GM21576 (cell line): ENCODE measurements at regions not wholly inside any gene's neighbourhood (a gene's known extent, or its start where the extent isn't known, plus 50 kb on each side); places are given as distances from the start of the nearest gene placed in this dataset.

ENCODE experiments used
- ATAC-seq: cut with Tn5 transposase; IDR thresholded peaks from one replicate; pipeline ENCODE4 v1.9.1; 2021; ENCODE audit warnings: mild to moderate bottlenecking, moderate library complexity; ENCODE audit not compliant: unreplicated experiment

DNA sequence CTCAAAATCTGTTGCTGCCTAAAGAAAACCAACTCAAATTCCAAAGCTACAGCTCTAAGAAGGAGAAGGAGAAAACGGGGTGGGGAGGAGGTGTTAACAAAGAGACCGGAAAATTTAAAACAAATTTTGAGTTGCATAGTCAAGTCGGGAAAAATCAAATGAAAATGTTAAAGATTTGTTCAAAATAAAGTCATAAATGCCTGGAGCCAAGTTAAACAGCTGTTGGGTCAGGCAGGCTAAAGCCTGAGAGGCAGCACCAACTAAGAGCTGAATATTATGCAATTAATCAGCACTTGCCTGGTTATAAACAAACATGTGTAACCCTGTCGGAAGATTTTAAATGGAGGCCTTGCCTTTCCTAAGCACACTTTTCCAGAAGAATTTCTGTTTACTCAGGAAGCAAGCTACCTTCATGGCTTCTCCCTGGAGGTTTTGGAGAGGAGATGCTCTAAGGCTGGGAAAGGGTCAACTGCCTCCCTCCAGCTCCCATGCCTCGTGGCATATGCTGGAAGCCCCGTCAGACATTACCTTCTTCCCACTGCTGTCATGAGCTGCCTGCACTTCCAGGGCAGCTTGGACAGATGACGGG lies 270.5 kb downstream of the DMRT2 start:
- no peak for ATAC-seq

DNA sequence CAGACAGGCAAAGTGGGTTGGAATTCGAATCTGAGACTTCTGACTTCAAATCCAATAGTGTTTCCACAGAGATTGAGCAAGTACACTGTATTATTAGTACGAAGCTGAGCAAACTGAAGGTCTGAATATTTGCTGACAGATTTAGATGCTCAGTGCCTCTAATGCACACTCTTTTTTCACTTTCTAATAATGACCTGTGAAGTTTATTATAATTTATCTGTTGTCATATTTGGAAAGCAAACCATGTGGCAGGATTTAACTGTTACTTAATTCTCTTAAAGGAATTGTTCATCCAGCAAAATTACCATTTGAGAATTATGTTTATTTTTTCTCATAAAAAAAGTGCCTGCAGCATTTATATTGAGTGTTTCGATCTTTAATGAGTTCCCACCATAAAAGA lies 277.3 kb downstream of the DMRT2 start:
- ATAC-seq = no peak

DNA sequence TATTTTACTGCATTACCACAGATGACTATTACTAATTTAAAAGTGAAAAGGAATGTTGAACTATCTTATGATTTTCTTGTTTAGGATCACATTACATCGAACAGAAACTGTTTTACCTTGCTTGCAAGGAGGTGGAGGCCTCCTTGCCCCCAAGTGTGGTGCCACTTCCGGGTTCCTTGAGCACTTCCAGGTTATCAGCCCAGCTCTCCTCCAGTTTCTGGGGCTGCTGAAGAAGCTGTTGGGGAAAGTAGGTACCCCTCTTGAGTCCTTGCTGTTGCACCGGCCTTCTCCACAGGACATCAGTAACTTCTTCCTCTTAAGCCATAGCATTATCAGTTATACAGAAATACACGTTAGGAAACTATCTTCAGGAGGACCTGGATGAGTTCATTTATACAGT lies 278.2 kb downstream of the DMRT2 start:
- ATAC-seq = no peak

DNA sequence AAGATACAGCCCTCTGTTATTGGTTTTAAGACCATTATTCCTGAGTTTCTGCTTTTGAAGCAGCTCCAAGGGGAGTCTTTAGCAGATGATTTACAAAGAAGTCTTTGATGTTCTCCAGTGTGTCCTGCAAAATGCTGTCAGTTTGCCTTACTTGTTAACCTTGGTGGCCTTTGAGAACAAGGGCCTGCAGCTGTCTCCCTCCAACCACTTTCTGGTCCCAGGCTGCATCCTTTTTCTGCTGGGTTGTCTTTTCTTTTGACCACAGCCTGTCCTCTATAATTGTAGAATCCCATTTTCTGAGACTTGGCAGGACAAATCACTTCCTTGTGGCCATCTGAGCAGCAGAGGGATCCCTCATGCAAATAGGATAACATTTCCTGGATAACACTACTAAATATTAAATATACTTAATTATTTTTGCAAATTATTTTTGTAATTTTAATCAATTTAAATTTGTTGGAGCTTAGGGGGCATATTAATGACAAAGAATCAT lies 281.4 kb downstream of the DMRT2 start:
- no peak for ATAC-seq

DNA sequence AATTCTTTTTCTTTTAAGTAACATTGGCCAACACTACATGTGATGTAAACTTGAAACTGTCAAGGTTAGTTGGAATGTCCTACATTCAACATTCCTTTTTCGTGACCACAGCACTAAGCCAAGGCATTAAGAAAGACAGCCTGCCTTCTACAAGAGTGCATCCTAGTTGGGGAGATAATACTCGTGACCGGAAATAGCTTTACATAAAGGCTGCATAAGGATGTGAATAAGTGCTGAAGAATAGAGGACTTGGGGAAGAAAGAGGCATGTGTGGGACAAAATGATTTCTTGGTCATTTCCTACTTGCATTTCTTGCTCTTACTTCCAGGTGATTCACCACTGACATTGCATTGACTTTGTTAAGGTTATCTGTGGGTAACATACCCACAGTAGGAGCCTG lies 282.0 kb downstream of the DMRT2 start:
- ATAC-seq = no peak

GRCh38 chr9:1335174-1335573 lies 285.0 kb downstream of the DMRT2 start:
- ATAC-seq = no peak

DNA sequence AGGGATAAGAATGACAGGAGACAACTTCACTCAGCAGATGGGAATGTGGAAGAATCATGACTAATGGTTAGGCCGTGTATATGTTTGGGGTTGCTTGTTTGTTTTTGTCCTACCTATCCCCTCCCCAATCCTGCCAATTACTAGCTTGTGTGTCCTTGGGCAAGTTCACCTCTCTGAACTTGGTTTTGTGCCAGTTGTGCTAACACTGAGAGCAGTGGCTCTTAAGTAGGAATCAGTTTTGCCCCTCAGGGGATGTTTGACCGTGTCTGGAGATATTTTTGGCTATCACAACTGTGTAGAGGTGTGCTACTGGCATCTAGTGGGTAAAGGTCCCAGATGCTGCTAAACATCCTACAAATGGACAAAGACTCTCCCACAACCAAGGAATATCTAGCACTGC lies 287.0 kb downstream of the DMRT2 start:
- ATAC-seq = no peak

- ATAC-seq = no peak
Observed at GRCh38 chr9:1340390-1340789, 290.2 kb downstream of the DMRT2 start.

DNA sequence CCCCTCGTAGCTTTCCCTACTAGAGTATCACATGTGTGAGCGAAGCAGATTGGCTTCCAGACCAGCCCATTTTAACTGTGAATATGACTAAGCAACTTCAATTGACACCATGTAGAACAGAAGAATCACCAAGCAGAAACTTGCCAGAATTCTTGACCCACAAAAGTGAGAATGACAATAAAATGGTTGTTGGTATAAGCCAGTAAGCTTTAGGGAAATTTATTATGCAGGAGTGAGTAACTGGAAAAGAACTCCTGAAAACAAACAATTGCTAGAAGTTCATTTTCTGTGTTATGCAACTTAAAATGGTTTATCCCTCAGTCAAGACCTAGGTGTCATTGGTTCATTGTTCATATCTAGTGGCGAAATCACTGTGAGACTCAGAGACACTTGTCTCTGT lies 303.1 kb downstream of the DMRT2 start:
- ATAC-seq = no peak

DNA sequence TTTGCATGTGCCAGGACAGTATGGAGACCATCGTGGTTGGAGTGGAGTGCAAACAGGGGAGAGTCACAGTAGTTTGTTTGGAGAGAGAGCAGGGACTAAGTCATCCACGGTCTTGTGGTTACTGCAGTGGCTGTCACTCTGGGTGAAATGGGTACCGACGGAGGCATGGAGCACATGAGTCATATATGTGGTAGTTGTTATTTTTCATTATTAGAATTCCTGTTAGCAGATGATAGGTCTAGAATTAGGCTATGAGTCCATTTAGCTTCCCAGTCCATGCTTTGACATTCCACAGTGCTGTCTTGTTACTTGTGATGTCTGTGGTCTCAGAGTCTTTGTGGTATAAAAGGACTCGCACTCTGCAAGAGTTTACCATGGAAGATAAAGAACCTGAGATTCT lies 303.9 kb downstream of the DMRT2 start:
- ATAC-seq = no peak

GRCh38 chr9:1354606-1355005 lies 304.4 kb downstream of the DMRT2 start:
- no peak for ATAC-seq

DNA sequence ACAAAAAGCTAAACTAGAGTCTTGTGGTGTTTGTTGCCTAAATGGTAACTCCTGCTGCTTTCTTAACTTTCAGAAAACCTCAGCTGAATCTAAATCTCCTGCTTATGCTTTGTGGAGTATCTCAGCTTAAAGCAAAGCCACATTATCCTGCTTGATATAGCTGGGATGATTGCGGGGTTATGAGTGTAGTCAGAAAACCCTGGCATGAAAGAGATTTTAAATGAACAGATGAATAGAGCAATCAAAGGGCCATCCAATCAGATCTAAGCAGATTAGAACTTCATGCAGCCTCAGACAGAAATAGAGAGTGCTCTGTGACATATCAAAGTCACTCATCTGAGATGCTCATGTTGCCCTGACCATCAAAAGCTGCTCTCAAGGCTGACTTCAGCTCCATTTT lies 305.5 kb downstream of the DMRT2 start:
- ATAC-seq = no peak

GRCh38 chr9:1362845-1363244 lies 312.7 kb downstream of the DMRT2 start:
- no peak for ATAC-seq

DNA sequence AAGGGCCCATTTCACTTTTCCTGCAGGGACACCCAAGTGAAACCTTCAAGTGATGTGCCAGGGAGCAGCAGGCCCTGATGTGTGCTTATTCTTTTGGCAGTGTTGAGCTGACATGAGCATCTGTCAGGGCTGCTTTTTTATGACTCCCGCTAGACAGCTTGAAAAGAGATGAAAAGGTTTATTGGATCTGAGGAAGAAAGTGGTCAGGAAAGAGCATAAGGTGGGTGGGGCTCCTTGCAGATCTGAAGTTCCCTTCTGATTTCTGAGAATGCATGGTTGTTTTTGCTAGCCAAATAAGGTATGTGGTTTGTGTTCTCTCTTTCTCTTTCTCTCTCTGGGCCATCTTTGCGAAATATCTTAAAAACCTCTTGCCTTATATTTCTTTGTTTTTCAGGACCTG lies 316.1 kb downstream of the DMRT2 start:
- no peak for ATAC-seq

DNA sequence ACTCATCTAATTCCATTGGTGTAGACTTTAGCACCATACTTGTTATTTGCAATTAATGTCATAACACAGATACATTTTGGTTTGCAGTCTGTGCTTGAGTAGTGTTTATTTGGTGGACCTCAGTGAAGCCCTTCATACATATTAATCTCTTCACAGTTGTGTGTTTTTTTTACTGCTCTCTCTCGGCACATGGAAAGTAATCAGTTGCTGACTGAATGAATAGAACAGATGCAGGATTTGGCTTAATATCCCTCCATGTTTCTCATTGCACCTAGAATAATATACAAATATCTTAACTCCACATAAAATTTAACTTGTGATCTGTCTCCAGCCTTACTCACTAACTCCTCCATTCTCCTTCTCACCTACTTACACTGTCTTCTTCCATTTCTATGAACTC lies 319.1 kb downstream of the DMRT2 start:
- no peak for ATAC-seq

- no peak for ATAC-seq
Observed at GRCh38 chr9:1373445-1373844, 323.3 kb downstream of the DMRT2 start.

GRCh38 chr9:1383899-1384455 lies 333.8 kb downstream of the DMRT2 start:
- ATAC-seq = no peak

DNA sequence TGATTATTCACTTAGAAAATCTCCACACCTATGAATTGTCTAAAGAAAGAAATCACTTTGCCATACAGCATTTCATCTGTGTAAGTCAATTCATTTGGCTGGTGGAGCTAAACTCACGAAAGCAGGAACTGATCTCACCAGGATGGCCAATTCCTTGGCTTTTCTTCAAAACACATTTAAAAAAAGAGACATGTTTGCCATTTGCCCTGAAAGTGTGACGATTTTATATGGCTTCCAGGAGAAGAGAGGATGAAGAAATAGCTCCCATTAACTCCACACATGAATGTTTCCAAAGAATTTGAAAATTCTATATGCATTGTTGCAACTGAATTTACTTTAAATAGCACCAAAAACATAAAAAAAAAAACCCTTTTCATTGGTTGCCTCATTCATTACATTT lies 334.7 kb downstream of the DMRT2 start:
- ATAC-seq = no peak

DNA sequence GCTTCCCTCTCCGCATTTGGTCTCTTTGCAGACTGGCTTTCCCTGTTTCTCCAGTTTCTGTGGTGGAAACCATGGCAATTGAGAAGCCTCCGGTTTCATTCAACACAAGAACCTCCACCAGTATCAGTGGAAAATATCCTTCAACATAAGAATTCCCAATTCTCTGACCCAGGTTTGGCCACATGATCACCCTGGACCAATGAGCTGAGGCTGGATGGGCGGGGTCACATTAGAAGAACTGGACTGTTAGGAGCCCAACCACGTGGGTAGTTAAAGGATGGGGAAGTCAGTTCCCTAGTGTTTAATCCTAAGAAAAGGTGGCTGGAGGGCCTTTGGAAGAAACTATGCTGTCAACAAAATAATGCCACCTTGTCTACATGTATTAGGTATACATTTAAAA lies 336.3 kb downstream of the DMRT2 start:
- no peak for ATAC-seq

- ATAC-seq = no peak
Observed at GRCh38 chr9:1388216-1388615, 338.1 kb downstream of the DMRT2 start.

DNA sequence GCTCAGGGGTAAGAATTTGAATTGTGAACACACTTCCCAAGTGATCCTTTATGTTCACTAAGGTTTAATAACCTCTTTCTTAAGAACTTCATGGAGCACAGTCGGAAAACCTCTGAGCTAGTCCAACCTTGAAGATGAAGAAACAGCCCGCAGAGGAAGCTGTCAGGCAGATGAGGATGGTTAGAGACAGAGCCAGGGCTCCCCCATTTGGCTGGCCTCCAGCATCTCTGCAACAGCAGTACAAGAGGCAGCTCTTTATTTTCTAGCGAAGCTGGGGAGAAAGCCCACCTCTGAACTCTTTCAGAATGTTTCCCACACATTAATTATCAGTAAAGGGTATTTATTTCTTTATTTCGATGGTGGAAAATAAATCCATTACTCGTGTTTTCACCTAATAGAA lies 350.8 kb downstream of the DMRT2 start:
- no peak for ATAC-seq

GRCh38 chr9:1404940-1405339 lies 354.8 kb downstream of the DMRT2 start:
- ATAC-seq = no peak

DNA sequence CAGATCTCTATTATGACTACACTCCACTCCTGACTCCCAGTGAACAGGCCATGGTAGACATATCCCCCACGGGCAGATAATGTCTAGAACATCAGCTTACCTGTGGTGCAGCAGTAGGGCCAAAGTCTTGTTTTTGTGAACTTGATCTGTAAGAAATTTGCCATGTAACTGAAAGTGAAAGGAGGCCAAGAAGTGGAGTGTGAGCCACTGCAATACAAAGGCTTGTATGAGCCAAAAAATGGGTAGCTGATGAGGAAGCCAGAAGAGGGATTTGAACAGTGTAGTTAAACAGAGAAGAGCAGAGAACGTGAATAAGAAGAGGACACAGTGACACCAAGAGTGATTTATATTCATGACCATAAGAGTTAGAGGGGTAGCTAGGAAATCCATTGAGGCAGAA lies 361.7 kb downstream of the DMRT2 start:
- no peak for ATAC-seq
